Middle frontal gyrus (tissue), 1 donor: ENCODE measurements at regions not wholly inside any gene's neighbourhood (a gene's known extent, or its start where the extent isn't known, plus 50 kb on each side); places are given as distances from the start of the nearest gene placed in this dataset.
"Not testable (repeated sequence)": the region's sequence is repeated elsewhere in the genome, so short reads cannot be mapped to it uniquely, and the experiment has no call there.

Source experiments
- DNase-seq: peaks from one replicate; pipeline ENCODE4 v3.0.0-alpha.2; 2015; ENCODE audit warnings: low spot score; ENCODE audit errors: extremely low spot score

GRCh38 chr11:41675205-41675604 is 215.8 kb upstream of the LRRC4C start:
- no peak for DNase-seq

GRCh38 chr11:41713030-41713429 is 253.6 kb upstream of the LRRC4C start:
- DNase-seq, result no peak

- DNase-seq, result no peak
Measured at GRCh38 chr11:41714101-41714500, 254.6 kb upstream of the LRRC4C start.

GRCh38 chr11:41716862-41717261 is 257.4 kb upstream of the LRRC4C start:
- no peak for DNase-seq

- no peak for DNase-seq
Measured at GRCh38 chr11:41720761-41721160, 261.3 kb upstream of the LRRC4C start.

GRCh38 chr11:41728161-41728560 is 268.7 kb upstream of the LRRC4C start:
- not testable (repeated sequence) for DNase-seq

- DNase-seq, result no peak
Measured at GRCh38 chr11:41775296-41775695, 315.8 kb upstream of the LRRC4C start.

GRCh38 chr11:41779401-41779960 is 320.0 kb upstream of the LRRC4C start:
- DNase-seq, result no peak

GRCh38 chr11:41781441-41781840 is 322.0 kb upstream of the LRRC4C start:
- no peak for DNase-seq

GRCh38 chr11:41784513-41785335 is 325.3 kb upstream of the LRRC4C start:
- DNase-seq, result no peak

- DNase-seq, result no peak
Measured at GRCh38 chr11:41786087-41786486, 326.6 kb upstream of the LRRC4C start.

- no peak for DNase-seq
Measured at GRCh38 chr11:41788177-41788576, 328.7 kb upstream of the LRRC4C start.

- no peak for DNase-seq
Measured at GRCh38 chr11:41789376-41789775, 329.9 kb upstream of the LRRC4C start.

GRCh38 chr11:41795004-41795403 is 335.6 kb upstream of the LRRC4C start:
- DNase-seq, result no peak

- DNase-seq, result no peak
Measured at GRCh38 chr11:41799754-41800153, 340.3 kb upstream of the LRRC4C start.

- no peak for DNase-seq
Measured at GRCh38 chr11:41803895-41804294, 344.4 kb upstream of the LRRC4C start.

- no peak for DNase-seq
Measured at GRCh38 chr11:41816396-41816795, 356.9 kb upstream of the LRRC4C start.

- DNase-seq, result not testable (repeated sequence)
Measured at GRCh38 chr11:41824287-41824686, 364.8 kb upstream of the LRRC4C start.

- no peak for DNase-seq
Measured at GRCh38 chr11:41826085-41826484, 366.6 kb upstream of the LRRC4C start.

- peak; percentile 17 for DNase-seq
Measured at GRCh38 chr11:41836431-41836830, 377.0 kb upstream of the LRRC4C start.

GRCh38 chr11:41842673-41843072 is 383.2 kb upstream of the LRRC4C start:
- DNase-seq, result no peak

GRCh38 chr11:41845066-41845465 is 385.6 kb upstream of the LRRC4C start:
- DNase-seq, result no peak

GRCh38 chr11:41848349-41848748 is 388.9 kb upstream of the LRRC4C start:
- DNase-seq, result no peak
